ENCODE measurements at regions not wholly inside any gene's neighbourhood (a gene's known extent, or its start where the extent isn't known, plus 50 kb on each side); places are given as distances from the start of the nearest gene placed in this dataset.

- Histone ChIP-seq H3K27ac (no peak overlapping the region), H3K27me3 (no peaks in the 10 kb centered on the region), H3K4me2 (no peak overlapping the region), H2AFZ (no peak overlapping the region), H3K9me2 (replicated peaks; ENCODE audit: insufficient read depth) (no peaks in the 10 kb centered on the region), H3K4me3 (no peak overlapping the region), H3K9me3 (ENCODE audit: low read depth) (no peaks in the 10 kb centered on the region), H3K36me3 (replicated peaks; ENCODE audit: insufficient read depth, low read depth) (no peaks in the 10 kb centered on the region), H3K4me1 (ENCODE audit: insufficient read depth) (peaks cover 3% of the 10 kb centered on the region), H4K20me1 (ENCODE audit: insufficient read depth, poor library complexity, severe bottlenecking) (no peaks in the 10 kb centered on the region), H3K79me2 (no peaks in the 10 kb centered on the region)
- WGBS (ENCODE audit: low lambda C conversion rate, missing lambda C conversion rate): 14% methylated on average over 2 of the region's 2 CpGs
- no peak for TF ChIP-seq EZH2 (IDR thresholded peaks at IDR 0.05; ENCODE audit: borderline replicate concordance)
- TF ChIP-seq EZH2phosphoT487 (IDR thresholded peaks at IDR 0.05; ENCODE audit: low read depth, severe bottlenecking, unreplicated experiment): no peak
- no peak for TF ChIP-seq CTCF (IDR thresholded peaks at IDR 0.05; ENCODE audit: poor library complexity)
- DNase-seq (ENCODE audit: low spot score): no peak
These were observed 59.6 kb upstream of the MON1B start for GRCh38 chr16:77131398-77131797.

- WGBS (ENCODE audit: low lambda C conversion rate, missing lambda C conversion rate): 52% methylated on average over 2 of the region's 3 CpGs
- no peak for TF ChIP-seq EZH2 (IDR thresholded peaks at IDR 0.05; ENCODE audit: borderline replicate concordance)
- no peak for TF ChIP-seq EZH2phosphoT487 (IDR thresholded peaks at IDR 0.05; ENCODE audit: low read depth, severe bottlenecking, unreplicated experiment)
- no peak for TF ChIP-seq CTCF (IDR thresholded peaks at IDR 0.05; ENCODE audit: poor library complexity)
- H2AFZ ChIP-seq: no peak overlapping the region
These were observed 58.9 kb upstream of the MON1B start for GRCh38 chr16:77132051-77132618.

GRCh38 chr16:77133706-77134105 is 57.3 kb upstream of the MON1B start:
- Histone ChIP-seq H3K79me2 (no peaks in the 10 kb centered on the region), H3K27me3 (no peaks in the 10 kb centered on the region), H3K9me2 (replicated peaks; ENCODE audit: insufficient read depth) (no peaks in the 10 kb centered on the region), H3K9me3 (ENCODE audit: low read depth) (no peaks in the 10 kb centered on the region), H3K4me2 (no peak overlapping the region), H2AFZ (no peak overlapping the region), H3K36me3 (replicated peaks; ENCODE audit: insufficient read depth, low read depth) (no peaks in the 10 kb centered on the region), H3K4me1 (ENCODE audit: insufficient read depth) (peaks cover 3% of the 10 kb centered on the region), H3K4me3 (no peak overlapping the region), H4K20me1 (ENCODE audit: insufficient read depth, poor library complexity, severe bottlenecking) (no peaks in the 10 kb centered on the region), H3K27ac (no peak overlapping the region)
- TF ChIP-seq CTCF (IDR thresholded peaks at IDR 0.05; ENCODE audit: poor library complexity): no peak
- no peak for TF ChIP-seq EZH2 (IDR thresholded peaks at IDR 0.05; ENCODE audit: borderline replicate concordance)
- TF ChIP-seq EZH2phosphoT487 (IDR thresholded peaks at IDR 0.05; ENCODE audit: low read depth, severe bottlenecking, unreplicated experiment): no peak
- no peak for DNase-seq (ENCODE audit: low spot score)
- WGBS (ENCODE audit: low lambda C conversion rate, missing lambda C conversion rate): 48% methylated on average over 4 of the region's 4 CpGs

More at GRCh38 chr16:77132051-77132618, 58.9 kb upstream of the MON1B start:
- H3K36me3 ChIP-seq (replicated peaks; ENCODE audit: insufficient read depth, low read depth): no peaks in the 10 kb centered on the region
- no peaks in the 10 kb centered on the region for H3K9me3 ChIP-seq (ENCODE audit: low read depth)
- H3K79me2 ChIP-seq: no peaks in the 10 kb centered on the region
- DNase-seq (ENCODE audit: low spot score): no peak
- no peaks in the 10 kb centered on the region for H3K27me3 ChIP-seq
- H3K9me2 ChIP-seq (replicated peaks; ENCODE audit: insufficient read depth): no peaks in the 10 kb centered on the region
- no peak overlapping the region for H3K27ac ChIP-seq
- no peak overlapping the region for H3K4me3 ChIP-seq
- peaks cover 3% of the 10 kb centered on the region for H3K4me1 ChIP-seq (ENCODE audit: insufficient read depth)
- no peak overlapping the region for H3K4me2 ChIP-seq
- no peaks in the 10 kb centered on the region for H4K20me1 ChIP-seq (ENCODE audit: insufficient read depth, poor library complexity, severe bottlenecking)

Data from hepatocyte (in vitro differentiated cells).